IMR-90 (cell line): ENCODE measurements at regions not wholly inside any gene's neighbourhood (a gene's known extent, or its start where the extent isn't known, plus 50 kb on each side); places are given as distances from the start of the nearest gene placed in this dataset.
A peak's percentile ranks its signal among the peaks of the same experiment; 100 is the strongest.

Experiments
- ATAC-seq: fragments of 200-7000 bp; cut with Tn5 transposase; 2 replicates; pipeline ENCODE4 v1.9.1; 2020; ENCODE audit warnings: low read depth, mild to moderate bottlenecking, moderate library complexity
- BruUV-seq: library from RNA; stranded (reverse); fragments of 400-500 nt; replicated peaks from 2 replicates; lab custom pipeline; 2021; lab: Mats Ljungman, UMichigan
- CTCF ChIA-PET: fragments of 300-600 bp; formaldehyde crosslinking; extraction: SDS; loops from one replicate; lab custom pipeline; 2021; ENCODE audit warnings: antibody characterized with exemption; lab: Yijun Ruan, JAX
- POLR2A ChIA-PET: fragments of 300-600 bp; sonication (Branson Sonifier 250); formaldehyde crosslinking; loops from one replicate; lab custom pipeline; 2022; ENCODE audit warnings: antibody characterized with exemption; ENCODE audit not compliant: unreplicated experiment; lab: Charles Lee
- DNase-seq: peaks from one replicate; pipeline ENCODE4 v3.0.0; 2013
- H2AFZ ChIP-seq: replicated peaks from 2 replicates; pipeline ENCODE3; 2013; ENCODE audit warnings: low read length, mild to moderate bottlenecking; ENCODE audit not compliant: poor library complexity
- H2AK5ac ChIP-seq: 2 replicates; pipeline ENCODE4 v1.6.1; 2013; ENCODE audit warnings: low read depth, low read length, inconsistent platforms
- H2AK9ac ChIP-seq: replicated peaks from 2 replicates; pipeline ENCODE3; 2013; ENCODE audit warnings: mild to moderate bottlenecking, low read depth, low read length, moderate library complexity; ENCODE audit not compliant: poor library complexity
- H2BK120ac ChIP-seq: 2 replicates; pipeline ENCODE4 v1.6.1; 2013; ENCODE audit warnings: low read depth, low read length, inconsistent platforms
- H2BK15ac ChIP-seq: 3 replicates; pipeline ENCODE4 v1.6.1; 2013; ENCODE audit warnings: low read depth, low read length, inconsistent platforms
- H2BK20ac ChIP-seq: 2 replicates; pipeline ENCODE4 v1.6.1; 2013; ENCODE audit warnings: low read depth, mild to moderate bottlenecking, inconsistent platforms, low read length, moderate library complexity
- H2BK5ac ChIP-seq: 2 replicates; pipeline ENCODE4 v1.6.1; 2013; ENCODE audit warnings: mild to moderate bottlenecking, low read depth, low read length, inconsistent platforms; ENCODE audit not compliant: poor library complexity, severe bottlenecking
- H3K14ac ChIP-seq: replicated peaks from 2 replicates; pipeline ENCODE4 v1.6.1; 2013; ENCODE audit warnings: low read depth, low read length, inconsistent platforms
- H3K18ac ChIP-seq: 2 replicates; pipeline ENCODE4 v1.6.1; 2013; ENCODE audit warnings: low read depth, low read length, control low read depth
- H3K23ac ChIP-seq: 2 replicates; pipeline ENCODE4 v1.6.1; 2013; ENCODE audit warnings: low read depth, low read length, inconsistent platforms
- H3K27ac ChIP-seq: 2 replicates; pipeline ENCODE4 v1.5.1; 2013; ENCODE audit warnings: mild to moderate bottlenecking, control low read depth, low read length; ENCODE audit not compliant: insufficient read depth
- H3K27me3 ChIP-seq: 2 replicates; pipeline ENCODE4 v1.6.1; 2013; ENCODE audit warnings: low read length; ENCODE audit not compliant: control insufficient read depth, insufficient read depth
- H3K36me3 ChIP-seq: 2 replicates; pipeline ENCODE4 v1.6.1; 2013; ENCODE audit warnings: low read length, mixed read lengths; ENCODE audit not compliant: control insufficient read depth, insufficient read depth
- H3K4ac ChIP-seq: 2 replicates; pipeline ENCODE4 v1.6.1; 2013; ENCODE audit warnings: low read depth, low read length, inconsistent platforms
- H3K4me1 ChIP-seq: 2 replicates; pipeline ENCODE4 v1.6.1; 2013; ENCODE audit warnings: low read length, mixed read lengths; ENCODE audit not compliant: control insufficient read depth, insufficient read depth
- H3K4me2 ChIP-seq: 2 replicates; pipeline ENCODE4 v1.6.1; 2013; ENCODE audit warnings: low read depth, mild to moderate bottlenecking, control low read depth, low read length, moderate library complexity
- H3K4me3 ChIP-seq: 2 replicates; pipeline ENCODE4 v1.5.1; 2013; ENCODE audit warnings: low read depth, mild to moderate bottlenecking, control low read depth, low read length, moderate library complexity; ENCODE audit not compliant: insufficient read depth
- H3K56ac ChIP-seq: 2 replicates; pipeline ENCODE4 v1.6.1; 2013; ENCODE audit warnings: low read length, inconsistent platforms; ENCODE audit not compliant: insufficient read depth; ENCODE audit errors: extremely low read depth
- H3K79me1 ChIP-seq, 2 experiments: 2 replicates each; pipeline ENCODE4 v1.6.1; 2013; ENCODE audit warnings: low read length in 2 of 2, inconsistent platforms in 1 of 2, low read depth in 1 of 2
- H3K9ac ChIP-seq: 2 replicates; pipeline ENCODE4 v1.6.1; 2013; ENCODE audit warnings: low read depth, low read length, control low read depth
- H3K9me1 ChIP-seq: 2 replicates; pipeline ENCODE4 v1.6.1; 2013; ENCODE audit warnings: low read length, inconsistent platforms; ENCODE audit not compliant: insufficient read depth
- H3K9me3 ChIP-seq: 2 replicates; pipeline ENCODE4 v1.6.1; 2013; ENCODE audit warnings: low read length; ENCODE audit not compliant: control insufficient read depth, insufficient read depth
- H4K20me1 ChIP-seq: 2 replicates; pipeline ENCODE4 v1.6.1; 2013; ENCODE audit warnings: low read length, inconsistent platforms; ENCODE audit not compliant: insufficient read depth
- H4K5ac ChIP-seq: 2 replicates; pipeline ENCODE4 v1.6.1; 2013; ENCODE audit warnings: mild to moderate bottlenecking, low read depth, low read length, control low read depth
- H4K8ac ChIP-seq, 2 experiments: 2 replicates each; pipeline ENCODE4 v1.6.1; 2013; ENCODE audit warnings: low read depth in 2 of 2, low read length in 2 of 2, control low read depth in 1 of 2, inconsistent platforms in 1 of 2
- H4K91ac ChIP-seq: 2 replicates; pipeline ENCODE4 v1.6.1; 2013; ENCODE audit warnings: low read depth, low read length, inconsistent platforms; ENCODE audit not compliant: insufficient read depth
- POLR2A ChIP-seq: IDR thresholded peaks from 2 replicates; pipeline ENCODE4 v1.6.1; 2012; ENCODE audit warnings: mild to moderate bottlenecking, low read depth, low read length
- WGBS, 2 experiments: methylation state at CpG; one replicate each; pipeline versions ENCODE4 v1.1.5 to v1.1.7; 2013; ENCODE audit warnings: missing lambda C conversion rate in 2 of 2; ENCODE audit not compliant: insufficient read length in 1 of 2; ENCODE audit errors: extremely low coverage in 2 of 2; 5-methylcytosine and 5-hydroxymethylcytosine counted together
- dilution Hi-C: fragments of 300-500 bp; cut with HindIII; formaldehyde crosslinking; loops from one replicate; pipeline ENCODE4 v1.14.3; 2018; ENCODE audit warnings: low sequenced_read_pairs; ENCODE audit not compliant: unreplicated experiment
- in situ Hi-C: fragments of 300-500 bp; cut with MboI; formaldehyde crosslinking; loops from 3 replicates; pipeline ENCODE4 v1.14.3; 2019; ENCODE audit warnings: low sequenced_read_pairs, inconsistent platforms, mixed read lengths
- intact Hi-C: fragments of 100-400 bp; cut with micrococcal nuclease; formaldehyde crosslinking; loops from 2 replicates; pipeline ENCODE4 v1.10.0; 2022

- Histone ChIP-seq H3K14ac (peak overlapping the region; percentile 91), H3K56ac (no peak overlapping the region), H3K79me1 (peaks cover 37 to 53% of the 10 kb centered on the region in 2 experiments), H4K91ac (peak overlapping the region; percentile 98), H2BK20ac (peak overlapping the region; percentile 83), H4K20me1 (no peaks in the 10 kb centered on the region), H3K23ac (peak overlapping the region; percentile 69), H2BK15ac (peak overlapping the region; percentile 96), H2AFZ (peak overlapping the region; percentile 16), H3K9me1 (peaks cover 11% of the 10 kb centered on the region), H3K9ac (no peak overlapping the region), H3K4me2 (no peak overlapping the region), H3K36me3 (peaks cover 9% of the 10 kb centered on the region), H3K18ac (peak overlapping the region; percentile 88), H2AK9ac (peak overlapping the region; percentile 39), H2BK5ac (peak overlapping the region; percentile 80), H4K8ac (peak overlapping the region; percentile 66 to 76), H3K4me3 (no peak overlapping the region), H3K27ac (peak overlapping the region; percentile 83), H3K27me3 (no peaks in the 10 kb centered on the region), H4K5ac (peak overlapping the region; percentile 72), H3K4ac (peak overlapping the region; percentile 96), H2AK5ac (peak overlapping the region; percentile 93), H3K9me3 (no peaks in the 10 kb centered on the region), H3K4me1 (peaks cover 15% of the 10 kb centered on the region), H2BK120ac (peak overlapping the region; percentile 97)
- TF ChIP-seq POLR2A: no peak
- ATAC-seq (no peak), DNase-seq (no peak)
- no TSS peak for BruUV-seq
- POLR2A ChIA-PET: no interaction called here
- CTCF ChIA-PET: no interaction called here
- intact Hi-C loops: loop anchor here (5.0 kb wide), 2 partner anchors 206 to 514 kb away; no protein-coding TSS in a partner anchor
- dilution Hi-C loops: no loop called here
- 100% methylated on average over 1 of the region's 2 CpGs; no CpG with 5 or more reads in 1 of the 2 experiments for WGBS, 2 experiments
- in situ Hi-C loops: no loop called here
Observed at GRCh38 chr7:137078781-137079180, 210.3 kb downstream of the CHRM2 start.
